Nephron (organoid): ENCODE measurements at regions not wholly inside any gene's neighbourhood (a gene's known extent, or its start where the extent isn't known, plus 50 kb on each side); places are given as distances from the start of the nearest gene placed in this dataset.
"Not testable (repeated sequence)": the region's sequence is repeated elsewhere in the genome, so short reads cannot be mapped to it uniquely, and the experiment has no call there.

Source experiments
- H3K27ac Mint-ChIP-seq, 3 experiments: 2 replicates each; pipeline ENCODE4 v1.8.0; 2020; ENCODE audit warnings: mixed read lengths in 3 of 3, mild to moderate bottlenecking in 2 of 3, moderate library complexity in 1 of 3
- H3K27me3 Mint-ChIP-seq: 2 replicates; pipeline ENCODE4 v1.8.0; 2021; ENCODE audit warnings: low read depth, mild to moderate bottlenecking, moderate library complexity, mixed read lengths
- H3K36me3 Mint-ChIP-seq: 2 replicates; pipeline ENCODE4 v1.8.0; 2020; ENCODE audit warnings: low read depth, mixed read lengths
- H3K4me1 Mint-ChIP-seq: 2 replicates; pipeline ENCODE4 v1.8.0; 2020; ENCODE audit warnings: mixed read lengths
- H3K4me3 Mint-ChIP-seq, 3 experiments: 2 replicates each; pipeline ENCODE4 v1.8.0; 2020; ENCODE audit warnings: mild to moderate bottlenecking in 3 of 3, mixed read lengths in 3 of 3, moderate library complexity in 2 of 3
- H3K9me3 Mint-ChIP-seq: 2 replicates; pipeline ENCODE4 v1.8.0; 2020; ENCODE audit warnings: mixed read lengths
- CTCF ChIP-seq, 3 experiments: fragments of 200-600 bp; sonication (generic); IDR thresholded peaks; one replicate each; pipeline ENCODE4 v1.5.0; 2021; ENCODE audit warnings: antibody characterized with exemption in 3 of 3; ENCODE audit not compliant: unreplicated experiment in 3 of 3

GRCh38 chr7:86058649-86059048 lies 585.1 kb upstream of the GRM3 start:
- H3K4me3 Mint-ChIP-seq: no peak overlapping the region
- H3K27ac Mint-ChIP-seq: no peak overlapping the region
- H3K4me1 Mint-ChIP-seq: no peaks in the 10 kb centered on the region

GRCh38 chr7:86050918-86051317 lies 592.8 kb upstream of the GRM3 start:
- H3K27ac Mint-ChIP-seq: no peak overlapping the region
- no peaks in the 10 kb centered on the region for H3K27me3 Mint-ChIP-seq
- no peaks in the 10 kb centered on the region for H3K36me3 Mint-ChIP-seq
- H3K4me1 Mint-ChIP-seq: no peaks in the 10 kb centered on the region
- H3K9me3 Mint-ChIP-seq: no peaks in the 10 kb centered on the region
- no peak overlapping the region for H3K4me3 Mint-ChIP-seq
- TF ChIP-seq CTCF (IDR thresholded peaks at IDR 0.05; ENCODE audit: unreplicated experiment in 3 of 3): no peak

More at GRCh38 chr7:86058649-86059048, 585.1 kb upstream of the GRM3 start:
- Mint-ChIP-seq H3K36me3 (no peaks in the 10 kb centered on the region), H3K9me3 (peaks cover 15% of the 10 kb centered on the region), H3K27me3 (no peaks in the 10 kb centered on the region)
- no peak for TF ChIP-seq CTCF (IDR thresholded peaks at IDR 0.05; ENCODE audit: unreplicated experiment in 3 of 3)

DNA sequence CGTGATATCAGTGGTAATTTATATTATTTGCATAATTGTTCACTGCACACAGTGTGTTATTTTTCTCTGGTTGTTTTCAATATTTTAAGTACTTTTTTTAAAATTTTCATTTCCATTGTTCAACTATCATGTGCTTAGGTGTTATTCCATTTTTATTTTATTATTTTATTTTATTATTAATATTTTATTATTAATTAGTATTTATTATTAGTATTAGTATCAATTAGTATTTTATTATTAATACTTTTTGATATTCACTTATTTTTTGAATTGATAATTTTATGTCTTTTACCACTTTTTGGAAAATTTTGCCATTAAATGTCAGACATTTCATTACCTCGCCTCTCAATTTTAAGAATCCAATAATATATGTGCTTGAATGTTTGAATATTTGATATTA lies 593.8 kb upstream of the GRM3 start:
- TF ChIP-seq CTCF (IDR thresholded peaks at IDR 0.05; ENCODE audit: unreplicated experiment in 3 of 3): no peak
- no peaks in the 10 kb centered on the region for H3K9me3 Mint-ChIP-seq
- H3K4me1 Mint-ChIP-seq: no peaks in the 10 kb centered on the region
- H3K36me3 Mint-ChIP-seq: no peaks in the 10 kb centered on the region
- H3K27me3 Mint-ChIP-seq: no peaks in the 10 kb centered on the region
- no peak overlapping the region for H3K4me3 Mint-ChIP-seq
- H3K27ac Mint-ChIP-seq: no peak overlapping the region

DNA sequence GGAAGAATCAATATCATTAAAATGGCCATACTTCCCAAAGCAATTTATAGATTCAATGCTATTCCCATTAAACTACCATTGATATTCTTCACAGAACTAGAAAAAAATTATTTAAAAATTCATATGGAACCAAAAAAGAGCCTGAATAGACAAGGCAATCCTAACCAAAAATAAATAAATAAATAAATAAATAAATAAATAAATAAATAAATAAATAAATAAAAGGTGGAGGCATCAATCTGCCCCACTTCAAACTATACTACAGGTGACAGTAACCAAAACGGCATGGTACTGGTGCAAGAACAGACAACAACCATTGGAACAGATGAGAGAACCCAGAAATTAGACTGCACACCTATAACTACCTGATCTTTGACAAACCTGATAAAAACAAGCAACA lies 598.5 kb upstream of the GRM3 start:
- not testable (repeated sequence) for H3K27me3 Mint-ChIP-seq, H3K9me3 Mint-ChIP-seq, H3K36me3 Mint-ChIP-seq, H3K27ac Mint-ChIP-seq, H3K4me1 Mint-ChIP-seq, H3K4me3 Mint-ChIP-seq

DNA sequence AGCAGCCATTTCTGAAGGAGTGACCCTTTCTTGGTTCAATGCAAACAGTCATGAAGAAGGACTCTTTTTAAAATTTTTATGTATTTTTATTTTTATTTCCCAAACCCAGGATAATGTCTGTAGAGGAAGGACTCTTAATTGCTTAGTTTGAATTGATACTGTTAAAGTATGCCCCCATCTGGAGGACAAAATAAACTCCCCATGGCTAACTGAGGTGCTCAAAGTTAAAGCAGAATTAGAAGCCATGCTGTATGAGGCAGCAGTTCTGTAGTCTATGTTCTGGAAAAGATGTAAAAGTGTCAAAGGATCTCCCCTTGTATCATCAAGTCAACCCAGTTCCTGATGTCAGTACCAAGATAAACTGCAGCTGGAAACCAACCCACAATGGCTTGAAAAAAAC lies 617.9 kb upstream of the GRM3 start:
- Mint-ChIP-seq H3K4me3 (no peak overlapping the region), H3K36me3 (no peaks in the 10 kb centered on the region), H3K9me3 (no peaks in the 10 kb centered on the region), H3K27me3 (no peaks in the 10 kb centered on the region), H3K4me1 (no peaks in the 10 kb centered on the region), H3K27ac (no peak overlapping the region)
- no peak for TF ChIP-seq CTCF (IDR thresholded peaks at IDR 0.05; ENCODE audit: unreplicated experiment in 3 of 3)

GRCh38 chr7:86013662-86014061 lies 630.0 kb upstream of the GRM3 start:
- Mint-ChIP-seq H3K4me1 (no peaks in the 10 kb centered on the region), H3K27me3 (no peaks in the 10 kb centered on the region), H3K27ac (no peak overlapping the region), H3K4me3 (no peak overlapping the region), H3K36me3 (no peaks in the 10 kb centered on the region), H3K9me3 (no peaks in the 10 kb centered on the region)
- TF ChIP-seq CTCF (IDR thresholded peaks at IDR 0.05; ENCODE audit: unreplicated experiment in 3 of 3): no peak

GRCh38 chr7:86012971-86013370 lies 630.7 kb upstream of the GRM3 start:
- no peaks in the 10 kb centered on the region for H3K27me3 Mint-ChIP-seq
- H3K9me3 Mint-ChIP-seq: no peaks in the 10 kb centered on the region
- no peak overlapping the region for H3K4me3 Mint-ChIP-seq
- no peaks in the 10 kb centered on the region for H3K36me3 Mint-ChIP-seq
- TF ChIP-seq CTCF (IDR thresholded peaks at IDR 0.05; ENCODE audit: unreplicated experiment in 3 of 3): no peak
- H3K27ac Mint-ChIP-seq: no peak overlapping the region
- H3K4me1 Mint-ChIP-seq: no peaks in the 10 kb centered on the region
